WTC11 (cell line): ENCODE measurements at regions not wholly inside any gene's neighbourhood (a gene's known extent, or its start where the extent isn't known, plus 50 kb on each side); places are given as distances from the start of the nearest gene placed in this dataset.

Source experiments
- ATAC-seq: fragments of 200-7000 bp; cut with Tn5 transposase; 2 replicates; pipeline ENCODE4 v1.10.0; 2021; ENCODE audit warnings: mild to moderate bottlenecking, moderate library complexity
- CTCF ChIA-PET: fragments of 300-600 bp; sonication (Branson Sonifier 250); formaldehyde crosslinking; loops from one replicate; lab custom pipeline; 2021; ENCODE audit warnings: antibody characterized with exemption; lab: Charles Lee
- POLR2A ChIA-PET: fragments of 350-600 bp; sonication (Branson Sonifier 250); formaldehyde crosslinking; loops from one replicate; lab custom pipeline; 2021; ENCODE audit warnings: antibody characterized with exemption; lab: Charles Lee
- DNase-seq: peaks from one replicate; pipeline ENCODE4 v3.0.0; 2021; ENCODE audit warnings: low spot score
- H3K27ac Mint-ChIP-seq: 2 replicates; pipeline ENCODE4 v1.8.0; 2021; ENCODE audit warnings: mixed read lengths
- H3K27me3 Mint-ChIP-seq: 2 replicates; pipeline ENCODE4 v1.8.0; 2021; ENCODE audit warnings: low read depth, mild to moderate bottlenecking, moderate library complexity, mixed read lengths
- H3K36me3 Mint-ChIP-seq: 2 replicates; pipeline ENCODE4 v1.8.0; 2021; ENCODE audit warnings: mixed read lengths
- H3K4me1 Mint-ChIP-seq: 2 replicates; pipeline ENCODE4 v1.8.0; 2022; ENCODE audit warnings: mixed read lengths
- H3K4me3 Mint-ChIP-seq: 2 replicates; pipeline ENCODE4 v1.8.0; 2021; ENCODE audit warnings: mild to moderate bottlenecking, moderate library complexity, mixed read lengths
- H3K9me3 Mint-ChIP-seq: 2 replicates; pipeline ENCODE4 v1.8.0; 2021; ENCODE audit warnings: mixed read lengths
- CREM ChIP-seq: sonication (generic); formaldehyde crosslinking; IDR thresholded peaks from 2 replicates; pipeline ENCODE4 v1.8.1; 2022; ENCODE audit warnings: mild to moderate bottlenecking, missing genetic modification reagents, moderate library complexity
- EMX1 ChIP-seq: fragments of 250-450 bp; sonication (Bioruptor Pico); IDR thresholded peaks from 2 replicates; pipeline ENCODE4 v1.8.0; 2021; ENCODE audit warnings: mild to moderate bottlenecking
- FOXK1 ChIP-seq: sonication (generic); formaldehyde crosslinking; IDR thresholded peaks from 2 replicates; pipeline ENCODE4 v1.8.0; 2022; ENCODE audit warnings: mild to moderate bottlenecking, moderate library complexity, missing genetic modification reagents
- GRHL2 ChIP-seq: fragments of 250-450 bp; sonication (Bioruptor Pico); IDR thresholded peaks from 2 replicates; pipeline ENCODE4 v1.8.0; 2022; ENCODE audit warnings: mild to moderate bottlenecking, moderate library complexity; ENCODE audit not compliant: insufficient replicate concordance, severe bottlenecking
- GTF2I ChIP-seq: fragments of 250-450 bp; sonication (Bioruptor Pico); conservative IDR thresholded peaks from 2 replicates; pipeline ENCODE4 v1.4.0; 2021; ENCODE audit warnings: mild to moderate bottlenecking
- MXD4 ChIP-seq: fragments of 250-450 bp; sonication (Bioruptor Pico); IDR thresholded peaks from 2 replicates; pipeline ENCODE4 v1.8.0; 2021; ENCODE audit warnings: mild to moderate bottlenecking, moderate library complexity, borderline replicate concordance
- NFE2L1 ChIP-seq: sonication (generic); formaldehyde crosslinking; IDR thresholded peaks from 2 replicates; pipeline ENCODE4 v1.8.1; 2023; ENCODE audit warnings: missing genetic modification reagents
- NR2C2 ChIP-seq: sonication (generic); formaldehyde crosslinking; IDR thresholded peaks from 2 replicates; pipeline ENCODE4 v1.8.0; 2022; ENCODE audit warnings: mild to moderate bottlenecking, missing genetic modification reagents
- PREB ChIP-seq: sonication (generic); formaldehyde crosslinking; IDR thresholded peaks from 2 replicates; pipeline ENCODE4 v1.8.1; 2022; ENCODE audit warnings: mild to moderate bottlenecking, missing genetic modification reagents, moderate library complexity, borderline replicate concordance
- ZNF121 ChIP-seq: sonication (generic); formaldehyde crosslinking; IDR thresholded peaks from 2 replicates; pipeline ENCODE4 v1.8.0; 2023; ENCODE audit warnings: missing genetic modification reagents
- ZNF396 ChIP-seq: fragments of 250-450 bp; sonication (Bioruptor Pico); IDR thresholded peaks from 2 replicates; pipeline ENCODE4 v1.8.0; 2021; ENCODE audit warnings: mild to moderate bottlenecking, moderate library complexity, borderline replicate concordance
- ZNF423 ChIP-seq: fragments of 250-450 bp; sonication (Bioruptor Pico); IDR thresholded peaks from 2 replicates; pipeline ENCODE4 v2.1.2; 2022; ENCODE audit warnings: mild to moderate bottlenecking, moderate library complexity
- ZNF512 ChIP-seq: sonication (generic); formaldehyde crosslinking; IDR thresholded peaks from 2 replicates; pipeline ENCODE4 v1.8.1; 2022; ENCODE audit warnings: missing genetic modification reagents, borderline replicate concordance
- TF ChIP-seq, protein P1 (sequence below): sonication (generic); formaldehyde crosslinking; IDR thresholded peaks from 2 replicates; pipeline ENCODE4 v1.8.1; 2022; ENCODE audit warnings: mild to moderate bottlenecking, moderate library complexity, missing genetic modification reagents
- TF ChIP-seq, protein P2 (sequence below): sonication (generic); formaldehyde crosslinking; IDR thresholded peaks from 2 replicates; pipeline ENCODE4 v1.8.0; 2022; ENCODE audit warnings: missing genetic modification reagents
- TF ChIP-seq, protein P3 (sequence below): sonication (generic); formaldehyde crosslinking; IDR thresholded peaks from 2 replicates; pipeline ENCODE4 v1.8.0; 2022; ENCODE audit warnings: mild to moderate bottlenecking, missing genetic modification reagents
- TF ChIP-seq, protein P4 (sequence below): sonication (generic); formaldehyde crosslinking; IDR thresholded peaks from 2 replicates; pipeline ENCODE4 v1.8.1; 2023; ENCODE audit warnings: mild to moderate bottlenecking, moderate library complexity, missing genetic modification reagents
- TF ChIP-seq, protein P5 (sequence below): fragments of 250-450 bp; sonication (Bioruptor Pico); IDR thresholded peaks from 2 replicates; pipeline ENCODE4 v1.9.0; 2021; ENCODE audit warnings: mild to moderate bottlenecking
- TF ChIP-seq, protein P6 (sequence below): fragments of 250-450 bp; sonication (Bioruptor Pico); conservative IDR thresholded peaks from 2 replicates; pipeline ENCODE4 v1.9.0; 2021; ENCODE audit warnings: mild to moderate bottlenecking

- Mint-ChIP-seq H3K27ac (no peak overlapping the region), H3K36me3 (no peaks in the 10 kb centered on the region), H3K4me3 (no peak overlapping the region), H3K27me3 (peaks cover 13% of the 10 kb centered on the region), H3K4me1 (peaks cover 17% of the 10 kb centered on the region), H3K9me3 (no peaks in the 10 kb centered on the region)
- ChIA-PET CTCF (no interaction called here), POLR2A (interaction anchor here (0.6 kb wide), 1 partner anchor 42 kb away, joined by 3 read pairs; no protein-coding TSS in a partner anchor)
- DNase-seq (no peak), ATAC-seq (no peak)
- TF ChIP-seq NFE2L1 (CRISPR knock-in tag) (no peak), GTF2I (no peak), PREB (CRISPR knock-in tag) (no peak), ZNF396 (no peak), MXD4 (CRISPR knock-in tag) (no peak), CREM (CRISPR knock-in tag) (no peak), EMX1 (no peak)
- TF ChIP-seq, protein P1, sequence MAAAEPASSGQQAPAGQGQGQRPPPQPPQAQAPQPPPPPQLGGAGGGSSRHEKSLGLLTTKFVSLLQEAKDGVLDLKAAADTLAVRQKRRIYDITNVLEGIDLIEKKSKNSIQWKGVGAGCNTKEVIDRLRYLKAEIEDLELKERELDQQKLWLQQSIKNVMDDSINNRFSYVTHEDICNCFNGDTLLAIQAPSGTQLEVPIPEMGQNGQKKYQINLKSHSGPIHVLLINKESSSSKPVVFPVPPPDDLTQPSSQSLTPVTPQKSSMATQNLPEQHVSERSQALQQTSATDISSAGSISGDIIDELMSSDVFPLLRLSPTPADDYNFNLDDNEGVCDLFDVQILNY (CRISPR knock-in tag) = no peak
Measured at GRCh38 chr2:147389218-147389617, 455.6 kb upstream of the ACVR2A start.

DNA sequence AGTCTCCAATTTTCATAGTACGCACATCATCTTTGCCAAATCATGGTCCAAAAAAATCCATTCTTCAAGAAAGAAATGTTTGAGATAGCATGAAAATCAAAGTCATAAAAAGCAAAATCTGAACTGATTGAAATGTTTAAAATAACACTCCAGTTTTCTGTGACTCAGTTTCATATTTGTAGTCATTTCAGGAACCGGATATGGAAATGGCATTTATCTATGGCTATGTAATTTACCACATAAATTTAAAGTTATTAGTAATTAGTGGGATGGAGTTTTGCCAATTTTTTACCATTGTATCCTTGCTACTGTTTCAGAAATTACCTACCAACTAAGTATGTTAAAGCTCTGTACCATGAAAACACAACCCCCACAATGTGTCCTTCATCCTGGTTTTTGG is 456.6 kb upstream of the ACVR2A start:
- H3K27me3 Mint-ChIP-seq = peaks cover 13% of the 10 kb centered on the region
- DNase-seq (no peak), ATAC-seq (no peak)
- CTCF ChIA-PET = no interaction called here
- peaks cover 14% of the 10 kb centered on the region for H3K4me1 Mint-ChIP-seq
- POLR2A ChIA-PET = no interaction called here
- H3K9me3 Mint-ChIP-seq = no peaks in the 10 kb centered on the region
- no peak overlapping the region for H3K4me3 Mint-ChIP-seq
- TF ChIP-seq NR2C2 (no peak), NFE2L1 (CRISPR knock-in tag) (no peak), ZNF423 (no peak), GRHL2 (no peak)
- TF ChIP-seq, protein P2, sequence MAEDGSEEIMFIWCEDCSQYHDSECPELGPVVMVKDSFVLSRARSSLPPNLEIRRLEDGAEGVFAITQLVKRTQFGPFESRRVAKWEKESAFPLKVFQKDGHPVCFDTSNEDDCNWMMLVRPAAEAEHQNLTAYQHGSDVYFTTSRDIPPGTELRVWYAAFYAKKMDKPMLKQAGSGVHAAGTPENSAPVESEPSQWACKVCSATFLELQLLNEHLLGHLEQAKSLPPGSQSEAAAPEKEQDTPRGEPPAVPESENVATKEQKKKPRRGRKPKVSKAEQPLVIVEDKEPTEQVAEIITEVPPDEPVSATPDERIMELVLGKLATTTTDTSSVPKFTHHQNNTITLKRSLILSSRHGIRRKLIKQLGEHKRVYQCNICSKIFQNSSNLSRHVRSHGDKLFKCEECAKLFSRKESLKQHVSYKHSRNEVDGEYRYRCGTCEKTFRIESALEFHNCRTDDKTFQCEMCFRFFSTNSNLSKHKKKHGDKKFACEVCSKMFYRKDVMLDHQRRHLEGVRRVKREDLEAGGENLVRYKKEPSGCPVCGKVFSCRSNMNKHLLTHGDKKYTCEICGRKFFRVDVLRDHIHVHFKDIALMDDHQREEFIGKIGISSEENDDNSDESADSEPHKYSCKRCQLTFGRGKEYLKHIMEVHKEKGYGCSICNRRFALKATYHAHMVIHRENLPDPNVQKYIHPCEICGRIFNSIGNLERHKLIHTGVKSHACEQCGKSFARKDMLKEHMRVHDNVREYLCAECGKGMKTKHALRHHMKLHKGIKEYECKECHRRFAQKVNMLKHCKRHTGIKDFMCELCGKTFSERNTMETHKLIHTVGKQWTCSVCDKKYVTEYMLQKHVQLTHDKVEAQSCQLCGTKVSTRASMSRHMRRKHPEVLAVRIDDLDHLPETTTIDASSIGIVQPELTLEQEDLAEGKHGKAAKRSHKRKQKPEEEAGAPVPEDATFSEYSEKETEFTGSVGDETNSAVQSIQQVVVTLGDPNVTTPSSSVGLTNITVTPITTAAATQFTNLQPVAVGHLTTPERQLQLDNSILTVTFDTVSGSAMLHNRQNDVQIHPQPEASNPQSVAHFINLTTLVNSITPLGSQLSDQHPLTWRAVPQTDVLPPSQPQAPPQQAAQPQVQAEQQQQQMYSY = no peak
- TF ChIP-seq, protein P3, sequence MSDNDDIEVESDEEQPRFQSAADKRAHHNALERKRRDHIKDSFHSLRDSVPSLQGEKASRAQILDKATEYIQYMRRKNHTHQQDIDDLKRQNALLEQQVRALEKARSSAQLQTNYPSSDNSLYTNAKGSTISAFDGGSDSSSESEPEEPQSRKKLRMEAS (CRISPR knock-in tag) = no peak
- TF ChIP-seq, all 79 proteins: peak for 0
- no peaks in the 10 kb centered on the region for H3K36me3 Mint-ChIP-seq
- no peak overlapping the region for H3K27ac Mint-ChIP-seq

DNA sequence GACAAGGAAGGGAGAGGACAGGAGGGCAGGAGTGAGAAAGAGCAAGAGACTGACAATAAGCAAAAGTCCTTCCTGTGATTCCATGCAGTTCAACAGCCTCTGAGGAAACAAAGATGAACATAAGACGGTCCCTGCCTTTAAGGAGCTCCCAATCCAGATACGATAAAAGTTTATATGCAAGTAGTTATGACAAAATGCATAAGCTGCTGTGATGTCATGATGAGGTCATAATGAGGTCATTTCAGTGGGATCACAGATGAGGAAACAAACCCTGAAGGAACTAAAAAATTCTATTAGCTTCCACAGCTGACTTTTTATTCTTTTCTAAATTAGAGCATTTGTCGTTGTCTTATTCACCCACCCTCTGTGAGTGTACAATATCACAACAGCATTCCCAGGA is 458.5 kb upstream of the ACVR2A start:
- H3K27me3 Mint-ChIP-seq = peaks cover 6% of the 10 kb centered on the region
- H3K4me3 Mint-ChIP-seq = no peak overlapping the region
- H3K27ac Mint-ChIP-seq = no peak overlapping the region
- CTCF ChIA-PET = no interaction called here
- H3K9me3 Mint-ChIP-seq = no peaks in the 10 kb centered on the region
- POLR2A ChIA-PET = no interaction called here
- DNase-seq (no peak), ATAC-seq (no peak)
- no peaks in the 10 kb centered on the region for H3K36me3 Mint-ChIP-seq
- H3K4me1 Mint-ChIP-seq = peaks cover 12% of the 10 kb centered on the region
- TF ChIP-seq ZNF121 (no peak), ZNF512 (CRISPR knock-in tag) (no peak), CREM (CRISPR knock-in tag) (no peak), MXD4 (CRISPR knock-in tag) (no peak), FOXK1 (CRISPR knock-in tag) (no peak)
- TF ChIP-seq, protein P4, sequence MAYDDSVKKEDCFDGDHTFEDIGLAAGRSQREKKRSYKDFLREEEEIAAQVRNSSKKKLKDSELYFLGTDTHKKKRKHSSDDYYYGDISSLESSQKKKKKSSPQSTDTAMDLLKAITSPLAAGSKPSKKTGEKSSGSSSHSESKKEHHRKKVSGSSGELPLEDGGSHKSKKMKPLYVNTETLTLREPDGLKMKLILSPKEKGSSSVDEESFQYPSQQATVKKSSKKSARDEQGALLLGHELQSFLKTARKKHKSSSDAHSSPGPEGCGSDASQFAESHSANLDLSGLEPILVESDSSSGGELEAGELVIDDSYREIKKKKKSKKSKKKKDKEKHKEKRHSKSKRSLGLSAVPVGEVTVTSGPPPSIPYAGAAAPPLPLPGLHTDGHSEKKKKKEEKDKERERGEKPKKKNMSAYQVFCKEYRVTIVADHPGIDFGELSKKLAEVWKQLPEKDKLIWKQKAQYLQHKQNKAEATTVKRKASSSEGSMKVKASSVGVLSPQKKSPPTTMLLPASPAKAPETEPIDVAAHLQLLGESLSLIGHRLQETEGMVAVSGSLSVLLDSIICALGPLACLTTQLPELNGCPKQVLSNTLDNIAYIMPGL (CRISPR knock-in tag) = no peak
- TF ChIP-seq, protein P5, sequence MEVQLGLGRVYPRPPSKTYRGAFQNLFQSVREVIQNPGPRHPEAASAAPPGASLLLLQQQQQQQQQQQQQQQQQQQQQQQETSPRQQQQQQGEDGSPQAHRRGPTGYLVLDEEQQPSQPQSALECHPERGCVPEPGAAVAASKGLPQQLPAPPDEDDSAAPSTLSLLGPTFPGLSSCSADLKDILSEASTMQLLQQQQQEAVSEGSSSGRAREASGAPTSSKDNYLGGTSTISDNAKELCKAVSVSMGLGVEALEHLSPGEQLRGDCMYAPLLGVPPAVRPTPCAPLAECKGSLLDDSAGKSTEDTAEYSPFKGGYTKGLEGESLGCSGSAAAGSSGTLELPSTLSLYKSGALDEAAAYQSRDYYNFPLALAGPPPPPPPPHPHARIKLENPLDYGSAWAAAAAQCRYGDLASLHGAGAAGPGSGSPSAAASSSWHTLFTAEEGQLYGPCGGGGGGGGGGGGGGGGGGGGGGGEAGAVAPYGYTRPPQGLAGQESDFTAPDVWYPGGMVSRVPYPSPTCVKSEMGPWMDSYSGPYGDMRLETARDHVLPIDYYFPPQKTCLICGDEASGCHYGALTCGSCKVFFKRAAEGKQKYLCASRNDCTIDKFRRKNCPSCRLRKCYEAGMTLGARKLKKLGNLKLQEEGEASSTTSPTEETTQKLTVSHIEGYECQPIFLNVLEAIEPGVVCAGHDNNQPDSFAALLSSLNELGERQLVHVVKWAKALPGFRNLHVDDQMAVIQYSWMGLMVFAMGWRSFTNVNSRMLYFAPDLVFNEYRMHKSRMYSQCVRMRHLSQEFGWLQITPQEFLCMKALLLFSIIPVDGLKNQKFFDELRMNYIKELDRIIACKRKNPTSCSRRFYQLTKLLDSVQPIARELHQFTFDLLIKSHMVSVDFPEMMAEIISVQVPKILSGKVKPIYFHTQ = no peak
- TF ChIP-seq, protein P6, sequence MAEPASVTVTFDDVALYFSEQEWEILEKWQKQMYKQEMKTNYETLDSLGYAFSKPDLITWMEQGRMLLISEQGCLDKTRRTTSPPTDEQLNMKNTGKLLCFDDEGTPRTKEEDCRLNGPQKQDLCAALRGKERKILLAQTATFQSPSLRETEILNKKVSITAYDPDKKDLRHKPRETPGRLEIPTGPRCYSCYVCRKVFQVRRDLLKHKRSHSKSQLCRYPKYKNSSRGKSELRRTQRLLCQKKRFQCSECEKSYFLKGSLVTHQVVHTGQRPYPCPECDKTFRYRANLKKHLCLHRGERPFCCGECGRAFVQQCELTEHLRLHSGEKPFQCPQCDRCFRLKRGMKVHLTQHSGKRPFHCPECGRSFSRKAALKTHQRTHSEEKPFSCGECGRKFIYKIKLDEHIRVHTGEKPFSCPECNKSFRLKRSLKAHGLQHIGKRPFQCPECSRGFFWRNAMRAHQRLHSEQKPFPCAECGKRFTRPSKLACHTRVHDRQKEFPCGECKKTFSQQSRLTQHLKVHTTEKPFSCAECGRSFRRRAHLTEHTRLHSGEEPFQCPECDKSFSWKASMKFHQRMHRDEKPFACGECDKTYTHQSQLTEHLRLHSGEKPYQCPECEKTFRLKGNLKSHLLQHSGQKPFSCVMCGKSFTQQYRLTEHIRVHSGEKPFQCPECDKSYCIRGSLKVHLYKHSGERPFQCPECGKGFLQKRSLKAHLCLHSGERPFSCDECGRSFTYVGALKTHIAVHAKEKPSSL (CRISPR knock-in tag) = no peak
